GM12872 (cell line): ENCODE measurements at regions not wholly inside any gene's neighbourhood (a gene's known extent, or its start where the extent isn't known, plus 50 kb on each side); places are given as distances from the start of the nearest gene placed in this dataset.

Experiments
- TF ChIP-seq, protein P1 (sequence below): IDR thresholded peaks from 3 replicates; pipeline ENCODE4 v1.5.1; 2011; ENCODE audit warnings: low read depth, mild to moderate bottlenecking, low read length, moderate library complexity; ENCODE audit not compliant: insufficient read depth

DNA sequence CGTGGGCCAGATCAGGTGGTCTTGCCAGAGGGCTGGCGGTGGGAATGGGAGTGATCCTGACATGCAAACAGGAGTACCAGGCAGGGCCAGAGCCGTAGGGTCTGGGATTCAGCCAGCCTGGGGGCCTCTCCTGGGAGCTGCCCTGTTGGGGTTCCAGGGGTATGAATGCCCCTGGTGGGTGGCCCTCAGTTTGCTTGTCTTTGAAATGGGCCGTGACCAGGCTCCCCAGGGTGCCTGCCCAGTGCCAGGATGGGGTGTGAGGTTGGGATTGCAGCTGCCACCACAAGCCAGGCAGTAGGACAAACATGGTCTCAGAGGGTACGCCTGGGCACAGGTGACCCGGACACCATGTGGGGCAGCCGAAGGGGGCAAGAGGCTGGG lies 168.8 kb downstream of the KIF26A start:
- TF ChIP-seq, protein P1, sequence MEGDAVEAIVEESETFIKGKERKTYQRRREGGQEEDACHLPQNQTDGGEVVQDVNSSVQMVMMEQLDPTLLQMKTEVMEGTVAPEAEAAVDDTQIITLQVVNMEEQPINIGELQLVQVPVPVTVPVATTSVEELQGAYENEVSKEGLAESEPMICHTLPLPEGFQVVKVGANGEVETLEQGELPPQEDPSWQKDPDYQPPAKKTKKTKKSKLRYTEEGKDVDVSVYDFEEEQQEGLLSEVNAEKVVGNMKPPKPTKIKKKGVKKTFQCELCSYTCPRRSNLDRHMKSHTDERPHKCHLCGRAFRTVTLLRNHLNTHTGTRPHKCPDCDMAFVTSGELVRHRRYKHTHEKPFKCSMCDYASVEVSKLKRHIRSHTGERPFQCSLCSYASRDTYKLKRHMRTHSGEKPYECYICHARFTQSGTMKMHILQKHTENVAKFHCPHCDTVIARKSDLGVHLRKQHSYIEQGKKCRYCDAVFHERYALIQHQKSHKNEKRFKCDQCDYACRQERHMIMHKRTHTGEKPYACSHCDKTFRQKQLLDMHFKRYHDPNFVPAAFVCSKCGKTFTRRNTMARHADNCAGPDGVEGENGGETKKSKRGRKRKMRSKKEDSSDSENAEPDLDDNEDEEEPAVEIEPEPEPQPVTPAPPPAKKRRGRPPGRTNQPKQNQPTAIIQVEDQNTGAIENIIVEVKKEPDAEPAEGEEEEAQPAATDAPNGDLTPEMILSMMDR: no peak

DNA sequence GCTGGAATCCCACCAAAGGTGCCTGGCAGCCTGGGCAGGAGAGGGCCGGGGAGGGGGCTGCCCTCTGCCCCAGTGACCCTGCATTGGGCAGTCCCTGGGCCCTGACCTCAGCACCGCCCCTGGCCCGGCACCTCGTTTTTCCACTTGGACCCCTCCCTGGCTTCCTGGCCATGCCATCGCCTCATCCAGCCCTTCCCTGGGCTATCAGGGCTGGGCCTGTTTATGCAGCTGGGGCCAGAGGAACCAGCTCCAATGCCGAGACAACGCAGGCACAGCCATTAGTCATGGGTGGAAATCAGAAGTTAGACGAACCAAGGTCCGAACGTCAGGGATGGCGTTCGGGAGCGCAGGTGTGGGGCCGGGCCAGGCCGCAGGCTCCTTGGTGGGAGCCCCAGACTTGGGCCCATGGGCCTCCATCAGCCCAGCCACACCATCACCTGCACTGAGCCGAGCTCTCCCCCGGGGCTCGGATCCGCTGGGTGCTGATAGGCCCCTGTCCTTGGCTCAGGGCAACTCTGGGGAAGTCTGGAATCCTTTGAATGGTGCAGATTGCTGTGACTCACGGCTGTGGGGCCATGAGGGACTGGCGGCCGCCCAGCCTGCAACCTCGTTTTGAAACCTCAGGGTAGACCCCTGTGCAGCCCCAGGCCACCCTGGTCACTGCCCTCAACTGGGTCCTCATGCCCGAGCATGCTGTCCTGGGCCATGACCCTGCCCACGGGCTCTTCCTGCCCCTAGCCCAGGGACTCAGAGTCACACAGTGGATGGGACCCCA lies 169.4 kb downstream of the KIF26A start:
- TF ChIP-seq, protein P1: no peak

DNA sequence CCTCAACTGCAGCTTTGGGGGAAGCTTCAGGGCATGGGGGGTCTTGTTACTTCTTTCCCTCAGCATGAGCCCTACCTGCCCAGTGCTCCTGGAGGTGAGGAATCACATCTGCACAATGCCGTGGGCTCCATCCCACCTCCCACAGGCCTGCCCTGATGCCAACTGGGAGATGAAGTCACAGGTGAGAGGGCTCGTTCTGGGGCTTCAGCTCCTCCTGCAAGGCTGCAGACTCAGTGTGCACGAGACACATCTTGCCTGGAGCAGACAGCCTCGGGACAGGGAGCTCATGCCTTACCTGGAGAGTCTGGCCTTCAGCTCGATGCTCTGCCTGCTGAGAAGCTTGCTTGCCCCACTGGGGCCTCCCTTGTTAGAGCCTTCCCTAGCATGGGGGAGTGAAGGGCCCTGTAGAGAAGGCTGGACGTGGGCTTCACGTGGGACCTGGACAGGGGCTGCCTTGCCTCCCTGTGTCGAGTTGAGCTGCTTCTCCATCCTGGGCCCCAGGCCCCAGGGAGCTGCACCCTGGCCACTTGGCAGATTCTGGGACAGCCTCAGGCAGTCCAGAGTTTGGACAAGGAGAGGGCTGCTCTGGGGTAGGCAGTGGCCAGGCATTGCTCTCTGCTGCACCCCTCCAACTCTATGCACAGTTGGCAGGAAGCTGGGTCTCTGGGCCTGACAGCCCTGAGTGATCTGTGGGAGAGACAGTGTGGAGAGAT lies 171.4 kb downstream of the KIF26A start:
- TF ChIP-seq, protein P1: no peak

DNA sequence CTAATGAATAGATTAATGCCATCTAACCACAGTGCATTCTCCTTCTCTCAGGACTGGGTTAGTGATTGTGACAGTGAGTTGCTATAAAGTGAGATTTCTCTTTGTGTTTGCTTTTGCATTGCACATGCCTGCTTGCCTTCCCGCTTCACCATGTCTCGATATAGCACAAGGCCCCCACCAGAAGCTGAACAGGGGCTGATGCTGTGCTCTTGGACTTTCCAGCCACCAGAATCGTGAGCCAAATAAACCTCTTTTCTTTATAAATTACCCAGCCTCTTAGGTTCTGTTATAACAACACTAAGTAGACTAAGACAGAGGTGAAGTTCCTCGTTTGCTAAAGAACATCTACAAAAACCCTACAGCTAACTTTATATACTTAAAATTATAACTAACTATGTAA lies 173.0 kb downstream of the KIF26A start:
- TF ChIP-seq, protein P1: no peak

DNA sequence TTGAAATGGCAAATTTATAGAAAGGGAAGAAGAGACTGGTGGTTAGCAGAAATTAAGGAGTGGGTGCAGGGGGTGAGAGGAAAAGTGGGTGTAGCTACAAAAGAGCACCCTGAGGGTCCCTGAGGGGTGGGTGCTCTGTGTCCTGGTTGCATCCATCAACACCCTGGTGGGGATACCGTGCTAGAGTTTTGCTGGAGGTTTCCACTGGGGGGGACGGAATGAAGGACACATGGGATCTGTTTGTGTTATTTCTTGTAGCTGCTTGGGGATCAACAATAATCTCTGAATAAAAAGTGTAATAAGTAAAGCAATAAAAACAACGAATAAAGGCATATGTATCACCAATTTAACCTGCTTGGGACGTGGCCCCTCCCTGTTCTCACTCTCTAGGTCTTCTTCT lies 175.3 kb downstream of the KIF26A start:
- TF ChIP-seq, protein P1: no peak

DNA sequence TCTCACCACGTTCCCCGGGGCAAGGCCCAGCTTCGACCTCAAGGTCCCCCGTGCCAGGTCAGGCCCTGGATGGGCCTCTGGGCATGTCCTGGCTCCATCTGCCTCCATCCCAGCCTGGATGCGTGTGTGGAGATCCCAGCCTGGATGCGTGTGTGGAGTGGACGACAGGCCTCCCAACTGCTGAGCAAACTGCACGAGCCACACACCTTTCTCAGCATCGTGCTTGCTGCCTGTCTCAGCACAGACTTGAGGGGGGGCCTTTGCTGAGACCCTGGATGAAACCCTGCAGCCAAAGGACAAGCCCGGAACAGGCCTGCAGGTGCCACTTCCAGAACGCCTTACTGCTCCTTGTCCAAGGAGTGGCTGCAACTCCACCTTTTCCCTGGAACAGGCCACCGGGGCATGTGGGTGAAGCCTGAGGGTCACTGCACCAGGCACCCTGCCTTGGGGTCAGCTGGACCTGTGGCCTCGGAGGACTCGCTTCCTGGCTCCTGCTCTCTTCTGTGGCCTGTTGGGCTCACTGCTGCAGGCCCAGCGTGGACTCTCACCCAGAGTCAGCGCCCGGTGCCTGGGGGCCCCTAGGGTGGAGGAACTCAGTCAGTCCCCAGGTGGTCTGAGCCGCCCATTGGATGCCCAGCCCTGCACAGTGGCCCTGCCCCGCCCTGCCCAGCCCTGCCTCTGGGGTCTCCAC lies 176.0 kb downstream of the KIF26A start:
- TF ChIP-seq, protein P1: no peak

DNA sequence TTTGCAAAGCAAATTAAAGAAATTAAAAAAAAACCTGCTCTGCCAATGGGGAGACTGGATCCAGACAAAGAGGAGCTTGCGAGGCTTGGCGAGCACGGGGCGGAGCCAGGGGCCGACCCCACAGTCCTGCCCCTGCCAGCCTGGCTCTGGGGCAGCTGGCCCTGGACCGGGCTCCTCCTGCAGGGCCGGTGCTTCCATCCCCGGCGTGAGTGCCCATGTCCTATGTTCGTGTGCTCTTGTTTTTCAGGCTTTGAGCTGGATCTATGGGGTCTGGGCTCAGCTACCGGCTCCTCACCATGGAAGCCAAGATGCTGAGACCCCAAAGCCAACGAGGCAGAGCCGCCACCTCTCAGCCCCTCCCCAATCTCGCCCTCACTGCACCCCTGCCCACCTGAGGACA lies 176.8 kb downstream of the KIF26A start:
- TF ChIP-seq, protein P1: no peak
